WTC11 (cell line): ENCODE measurements at regions not wholly inside any gene's neighbourhood (a gene's known extent, or its start where the extent isn't known, plus 50 kb on each side); places are given as distances from the start of the nearest gene placed in this dataset.
"Not testable (repeated sequence)": the region's sequence is repeated elsewhere in the genome, so short reads cannot be mapped to it uniquely, and the experiment has no call there.

Experiments
- ATAC-seq: fragments of 200-7000 bp; cut with Tn5 transposase; 2 replicates; pipeline ENCODE4 v1.10.0; 2021; ENCODE audit warnings: mild to moderate bottlenecking, moderate library complexity
- CTCF ChIA-PET: fragments of 300-600 bp; sonication (Branson Sonifier 250); formaldehyde crosslinking; loops from one replicate; lab custom pipeline; 2021; ENCODE audit warnings: antibody characterized with exemption; lab: Charles Lee
- POLR2A ChIA-PET: fragments of 350-600 bp; sonication (Branson Sonifier 250); formaldehyde crosslinking; loops from one replicate; lab custom pipeline; 2021; ENCODE audit warnings: antibody characterized with exemption; lab: Charles Lee
- DNase-seq: peaks from one replicate; pipeline ENCODE4 v3.0.0; 2021; ENCODE audit warnings: low spot score
- H3K27ac Mint-ChIP-seq: 2 replicates; pipeline ENCODE4 v1.8.0; 2021; ENCODE audit warnings: mixed read lengths
- H3K27me3 Mint-ChIP-seq: 2 replicates; pipeline ENCODE4 v1.8.0; 2021; ENCODE audit warnings: low read depth, mild to moderate bottlenecking, moderate library complexity, mixed read lengths
- H3K36me3 Mint-ChIP-seq: 2 replicates; pipeline ENCODE4 v1.8.0; 2021; ENCODE audit warnings: mixed read lengths
- H3K4me1 Mint-ChIP-seq: 2 replicates; pipeline ENCODE4 v1.8.0; 2022; ENCODE audit warnings: mixed read lengths
- H3K4me3 Mint-ChIP-seq: 2 replicates; pipeline ENCODE4 v1.8.0; 2021; ENCODE audit warnings: mild to moderate bottlenecking, moderate library complexity, mixed read lengths
- H3K9me3 Mint-ChIP-seq: 2 replicates; pipeline ENCODE4 v1.8.0; 2021; ENCODE audit warnings: mixed read lengths
- ATF1 ChIP-seq: sonication (generic); formaldehyde crosslinking; IDR thresholded peaks from 2 replicates; pipeline ENCODE4 v1.8.1; 2023; ENCODE audit warnings: mild to moderate bottlenecking, moderate library complexity, missing genetic modification reagents
- CREB1 ChIP-seq: sonication (generic); formaldehyde crosslinking; IDR thresholded peaks from 2 replicates; pipeline ENCODE4 v1.8.0; 2023; ENCODE audit warnings: mild to moderate bottlenecking, missing genetic modification reagents
- ESRRA ChIP-seq: sonication (generic); formaldehyde crosslinking; IDR thresholded peaks from 2 replicates; pipeline ENCODE4 v1.8.1; 2022; ENCODE audit warnings: mild to moderate bottlenecking, missing genetic modification reagents, borderline replicate concordance
- FOXJ3 ChIP-seq: sonication (generic); formaldehyde crosslinking; IDR thresholded peaks from 2 replicates; pipeline ENCODE4 v1.9.0; 2021; ENCODE audit warnings: missing genetic modification reagents, mild to moderate bottlenecking, borderline replicate concordance
- JAZF1 ChIP-seq: fragments of 250-450 bp; sonication (Bioruptor Pico); IDR thresholded peaks from 2 replicates; pipeline ENCODE4 v1.9.0; 2021; ENCODE audit warnings: moderate library complexity, mild to moderate bottlenecking, inconsistent platforms
- JUN ChIP-seq: sonication (generic); formaldehyde crosslinking; IDR thresholded peaks from 2 replicates; pipeline ENCODE4 v1.8.0; 2023; ENCODE audit warnings: mild to moderate bottlenecking, missing genetic modification reagents
- MYBL2 ChIP-seq: sonication (generic); formaldehyde crosslinking; IDR thresholded peaks from 2 replicates; pipeline ENCODE4 v1.8.1; 2023; ENCODE audit warnings: mild to moderate bottlenecking, moderate library complexity, missing genetic modification reagents
- NFE2L1 ChIP-seq: sonication (generic); formaldehyde crosslinking; IDR thresholded peaks from 2 replicates; pipeline ENCODE4 v1.8.1; 2023; ENCODE audit warnings: missing genetic modification reagents
- NFYB ChIP-seq: sonication (generic); formaldehyde crosslinking; conservative IDR thresholded peaks from 2 replicates; pipeline ENCODE4 v1.8.0; 2022; ENCODE audit warnings: low read depth, missing genetic modification reagents
- RELA ChIP-seq: sonication (generic); formaldehyde crosslinking; IDR thresholded peaks from 2 replicates; pipeline ENCODE4 v1.8.1; 2022; ENCODE audit warnings: missing genetic modification reagents, mild to moderate bottlenecking, borderline replicate concordance
- TEAD4 ChIP-seq: sonication (generic); formaldehyde crosslinking; IDR thresholded peaks from 2 replicates; pipeline ENCODE4 v1.8.0; 2022; ENCODE audit warnings: mild to moderate bottlenecking, missing genetic modification reagents
- ZNF232 ChIP-seq: sonication (generic); formaldehyde crosslinking; IDR thresholded peaks from 2 replicates; pipeline ENCODE4 v1.8.0; 2022; ENCODE audit warnings: mild to moderate bottlenecking, missing genetic modification reagents
- ZNF416 ChIP-seq: fragments of 250-450 bp; sonication (Bioruptor Pico); IDR thresholded peaks from 2 replicates; pipeline ENCODE4 v1.9.0; 2021; ENCODE audit warnings: mild to moderate bottlenecking, inconsistent platforms
- TF ChIP-seq, protein P1 (sequence below): sonication (generic); formaldehyde crosslinking; IDR thresholded peaks from 2 replicates; pipeline ENCODE4 v1.8.0; 2022; ENCODE audit warnings: mild to moderate bottlenecking, missing genetic modification reagents
- TF ChIP-seq, protein P2 (sequence below): sonication (generic); formaldehyde crosslinking; IDR thresholded peaks from 2 replicates; pipeline ENCODE4 v1.8.1; 2023; ENCODE audit warnings: mild to moderate bottlenecking, missing genetic modification reagents
- TF ChIP-seq, protein P3 (sequence below): fragments of 200-600 bp; IDR thresholded peaks from 2 replicates; pipeline ENCODE4 v1.8.0; 2022; ENCODE audit warnings: antibody characterized with exemption
- TF ChIP-seq, protein P4 (sequence below): fragments of 250-450 bp; sonication (Bioruptor Pico); IDR thresholded peaks from 2 replicates; pipeline ENCODE4 v1.9.0; 2021; ENCODE audit warnings: mild to moderate bottlenecking, borderline replicate concordance
- TF ChIP-seq, protein P5 (sequence below): sonication (generic); formaldehyde crosslinking; IDR thresholded peaks from 2 replicates; pipeline ENCODE4 v1.8.0; 2023; ENCODE audit warnings: mild to moderate bottlenecking, missing genetic modification reagents
- TF ChIP-seq, protein P6 (sequence below): sonication (generic); formaldehyde crosslinking; IDR thresholded peaks from 2 replicates; pipeline ENCODE4 v1.8.1; 2023; ENCODE audit warnings: mild to moderate bottlenecking, missing genetic modification reagents
- TF ChIP-seq, protein P7 (sequence below): sonication (generic); formaldehyde crosslinking; IDR thresholded peaks from 2 replicates; pipeline ENCODE4 v1.8.0; 2022; ENCODE audit warnings: mild to moderate bottlenecking, missing genetic modification reagents

DNA sequence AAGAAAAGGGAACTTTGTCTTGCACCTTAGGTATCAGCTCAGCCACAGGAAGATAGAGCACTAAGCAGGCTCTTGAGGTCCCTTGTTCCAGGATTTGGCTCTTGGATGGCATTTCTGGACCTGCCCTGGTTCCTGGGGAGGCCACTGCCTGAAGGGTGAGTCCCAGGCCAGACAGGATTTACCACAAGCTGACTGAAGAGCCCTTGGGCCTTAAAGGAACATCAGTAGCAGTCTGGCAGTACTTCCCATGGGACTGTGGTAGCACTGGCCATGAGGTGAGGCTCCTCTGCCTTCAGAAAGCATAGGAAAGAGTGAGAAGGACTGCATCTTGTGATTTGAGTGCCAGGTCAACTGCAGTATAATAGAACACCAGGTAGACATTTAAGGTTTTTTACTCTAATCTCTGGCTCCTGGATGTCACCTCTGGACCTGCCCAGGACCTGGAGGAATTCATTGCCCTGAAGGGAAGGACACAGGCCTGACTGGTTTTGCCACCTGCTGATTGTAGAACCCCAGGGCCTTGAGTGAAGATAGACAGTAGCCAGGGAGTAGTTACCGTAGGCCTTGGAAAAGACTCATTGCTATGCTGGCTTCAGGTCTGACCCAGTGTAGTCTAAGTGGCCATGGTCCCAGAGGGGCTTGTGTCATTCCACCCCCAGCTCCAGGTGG, 154.4 kb upstream of the CREB1 start (continued):
- TF ChIP-seq, protein P1, sequence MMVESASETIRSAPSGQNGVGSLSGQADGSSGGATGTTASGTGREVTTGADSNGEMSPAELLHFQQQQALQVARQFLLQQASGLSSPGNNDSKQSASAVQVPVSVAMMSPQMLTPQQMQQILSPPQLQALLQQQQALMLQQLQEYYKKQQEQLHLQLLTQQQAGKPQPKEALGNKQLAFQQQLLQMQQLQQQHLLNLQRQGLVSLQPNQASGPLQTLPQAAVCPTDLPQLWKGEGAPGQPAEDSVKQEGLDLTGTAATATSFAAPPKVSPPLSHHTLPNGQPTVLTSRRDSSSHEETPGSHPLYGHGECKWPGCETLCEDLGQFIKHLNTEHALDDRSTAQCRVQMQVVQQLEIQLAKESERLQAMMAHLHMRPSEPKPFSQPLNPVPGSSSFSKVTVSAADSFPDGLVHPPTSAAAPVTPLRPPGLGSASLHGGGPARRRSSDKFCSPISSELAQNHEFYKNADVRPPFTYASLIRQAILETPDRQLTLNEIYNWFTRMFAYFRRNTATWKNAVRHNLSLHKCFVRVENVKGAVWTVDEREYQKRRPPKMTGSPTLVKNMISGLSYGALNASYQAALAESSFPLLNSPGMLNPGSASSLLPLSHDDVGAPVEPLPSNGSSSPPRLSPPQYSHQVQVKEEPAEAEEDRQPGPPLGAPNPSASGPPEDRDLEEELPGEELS = no peak
- TF ChIP-seq NFE2L1 (CRISPR knock-in tag) (no peak), ZNF416 (no peak), ATF1 (CRISPR knock-in tag) (no peak), ESRRA (no peak), NFYB (CRISPR knock-in tag) (no peak), CREB1 (CRISPR knock-in tag) (no peak)
- TF ChIP-seq, protein P2, sequence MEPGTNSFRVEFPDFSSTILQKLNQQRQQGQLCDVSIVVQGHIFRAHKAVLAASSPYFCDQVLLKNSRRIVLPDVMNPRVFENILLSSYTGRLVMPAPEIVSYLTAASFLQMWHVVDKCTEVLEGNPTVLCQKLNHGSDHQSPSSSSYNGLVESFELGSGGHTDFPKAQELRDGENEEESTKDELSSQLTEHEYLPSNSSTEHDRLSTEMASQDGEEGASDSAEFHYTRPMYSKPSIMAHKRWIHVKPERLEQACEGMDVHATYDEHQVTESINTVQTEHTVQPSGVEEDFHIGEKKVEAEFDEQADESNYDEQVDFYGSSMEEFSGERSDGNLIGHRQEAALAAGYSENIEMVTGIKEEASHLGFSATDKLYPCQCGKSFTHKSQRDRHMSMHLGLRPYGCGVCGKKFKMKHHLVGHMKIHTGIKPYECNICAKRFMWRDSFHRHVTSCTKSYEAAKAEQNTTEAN (CRISPR knock-in tag) = no peak
- TF ChIP-seq, protein P3, sequence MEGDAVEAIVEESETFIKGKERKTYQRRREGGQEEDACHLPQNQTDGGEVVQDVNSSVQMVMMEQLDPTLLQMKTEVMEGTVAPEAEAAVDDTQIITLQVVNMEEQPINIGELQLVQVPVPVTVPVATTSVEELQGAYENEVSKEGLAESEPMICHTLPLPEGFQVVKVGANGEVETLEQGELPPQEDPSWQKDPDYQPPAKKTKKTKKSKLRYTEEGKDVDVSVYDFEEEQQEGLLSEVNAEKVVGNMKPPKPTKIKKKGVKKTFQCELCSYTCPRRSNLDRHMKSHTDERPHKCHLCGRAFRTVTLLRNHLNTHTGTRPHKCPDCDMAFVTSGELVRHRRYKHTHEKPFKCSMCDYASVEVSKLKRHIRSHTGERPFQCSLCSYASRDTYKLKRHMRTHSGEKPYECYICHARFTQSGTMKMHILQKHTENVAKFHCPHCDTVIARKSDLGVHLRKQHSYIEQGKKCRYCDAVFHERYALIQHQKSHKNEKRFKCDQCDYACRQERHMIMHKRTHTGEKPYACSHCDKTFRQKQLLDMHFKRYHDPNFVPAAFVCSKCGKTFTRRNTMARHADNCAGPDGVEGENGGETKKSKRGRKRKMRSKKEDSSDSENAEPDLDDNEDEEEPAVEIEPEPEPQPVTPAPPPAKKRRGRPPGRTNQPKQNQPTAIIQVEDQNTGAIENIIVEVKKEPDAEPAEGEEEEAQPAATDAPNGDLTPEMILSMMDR = no peak
- TF ChIP-seq, protein P4, sequence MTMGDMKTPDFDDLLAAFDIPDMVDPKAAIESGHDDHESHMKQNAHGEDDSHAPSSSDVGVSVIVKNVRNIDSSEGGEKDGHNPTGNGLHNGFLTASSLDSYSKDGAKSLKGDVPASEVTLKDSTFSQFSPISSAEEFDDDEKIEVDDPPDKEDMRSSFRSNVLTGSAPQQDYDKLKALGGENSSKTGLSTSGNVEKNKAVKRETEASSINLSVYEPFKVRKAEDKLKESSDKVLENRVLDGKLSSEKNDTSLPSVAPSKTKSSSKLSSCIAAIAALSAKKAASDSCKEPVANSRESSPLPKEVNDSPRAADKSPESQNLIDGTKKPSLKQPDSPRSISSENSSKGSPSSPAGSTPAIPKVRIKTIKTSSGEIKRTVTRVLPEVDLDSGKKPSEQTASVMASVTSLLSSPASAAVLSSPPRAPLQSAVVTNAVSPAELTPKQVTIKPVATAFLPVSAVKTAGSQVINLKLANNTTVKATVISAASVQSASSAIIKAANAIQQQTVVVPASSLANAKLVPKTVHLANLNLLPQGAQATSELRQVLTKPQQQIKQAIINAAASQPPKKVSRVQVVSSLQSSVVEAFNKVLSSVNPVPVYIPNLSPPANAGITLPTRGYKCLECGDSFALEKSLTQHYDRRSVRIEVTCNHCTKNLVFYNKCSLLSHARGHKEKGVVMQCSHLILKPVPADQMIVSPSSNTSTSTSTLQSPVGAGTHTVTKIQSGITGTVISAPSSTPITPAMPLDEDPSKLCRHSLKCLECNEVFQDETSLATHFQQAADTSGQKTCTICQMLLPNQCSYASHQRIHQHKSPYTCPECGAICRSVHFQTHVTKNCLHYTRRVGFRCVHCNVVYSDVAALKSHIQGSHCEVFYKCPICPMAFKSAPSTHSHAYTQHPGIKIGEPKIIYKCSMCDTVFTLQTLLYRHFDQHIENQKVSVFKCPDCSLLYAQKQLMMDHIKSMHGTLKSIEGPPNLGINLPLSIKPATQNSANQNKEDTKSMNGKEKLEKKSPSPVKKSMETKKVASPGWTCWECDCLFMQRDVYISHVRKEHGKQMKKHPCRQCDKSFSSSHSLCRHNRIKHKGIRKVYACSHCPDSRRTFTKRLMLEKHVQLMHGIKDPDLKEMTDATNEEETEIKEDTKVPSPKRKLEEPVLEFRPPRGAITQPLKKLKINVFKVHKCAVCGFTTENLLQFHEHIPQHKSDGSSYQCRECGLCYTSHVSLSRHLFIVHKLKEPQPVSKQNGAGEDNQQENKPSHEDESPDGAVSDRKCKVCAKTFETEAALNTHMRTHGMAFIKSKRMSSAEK (CRISPR knock-in tag) = no peak

DNA sequence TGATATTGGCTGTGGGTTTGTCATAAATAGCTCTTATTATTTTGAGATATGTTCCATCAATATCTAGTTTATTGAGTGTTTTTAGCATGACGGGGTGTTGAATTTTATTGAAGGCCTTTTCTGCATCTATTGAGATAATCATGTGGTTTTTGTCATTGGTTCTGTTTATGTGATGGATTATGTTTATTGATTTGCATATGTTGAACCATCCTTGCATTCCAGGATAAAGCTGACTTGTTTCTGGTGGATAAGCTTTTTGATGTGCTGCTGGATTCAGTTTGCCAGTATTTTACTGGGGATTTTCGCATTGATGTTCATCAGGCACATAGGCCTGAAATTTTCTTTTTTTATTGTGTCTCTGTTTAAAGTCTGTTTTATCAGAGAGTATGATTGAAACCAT, 151.1 kb upstream of the CREB1 start:
- H3K4me3 Mint-ChIP-seq, H3K4me1 Mint-ChIP-seq, H3K27ac Mint-ChIP-seq, DNase-seq, H3K27me3 Mint-ChIP-seq, ATAC-seq, POLR2A ChIA-PET, CTCF ChIA-PET: not testable (repeated sequence)
- Mint-ChIP-seq H3K36me3 (peaks cover 17% of the 10 kb centered on the region), H3K9me3 (peaks cover 45% of the 10 kb centered on the region)

DNA sequence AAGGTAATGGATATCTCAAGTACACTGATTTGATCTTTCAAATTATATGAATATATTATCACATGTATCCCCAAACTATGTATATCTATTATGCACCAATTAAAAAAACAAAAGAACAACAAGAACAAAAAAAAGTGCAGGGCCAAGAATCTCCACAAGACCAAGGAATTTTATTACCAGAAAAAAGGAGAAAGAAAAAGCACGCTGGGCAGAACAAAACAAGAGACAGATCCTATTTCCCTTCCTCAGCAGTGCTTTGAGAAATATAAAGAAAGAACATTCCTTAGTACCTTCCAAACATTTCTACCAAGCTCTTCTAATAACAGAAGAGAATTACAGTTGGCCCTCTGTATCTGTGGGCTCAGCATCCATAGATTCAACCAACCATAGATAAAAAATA, 144.7 kb upstream of the CREB1 start:
- Mint-ChIP-seq H3K27ac (peak overlapping the region; percentile 61; the same call in 1 of the 2 replicates), H3K27me3 (no peaks in the 10 kb centered on the region), H3K4me3 (no peak overlapping the region), H3K36me3 (peaks cover 8% of the 10 kb centered on the region), H3K4me1 (peaks cover 7% of the 10 kb centered on the region), H3K9me3 (peaks cover 28% of the 10 kb centered on the region)
- ChIA-PET CTCF (no interaction called here), POLR2A (no interaction called here)
- ATAC-seq (no peak; the same call in 1 of the 2 replicates), DNase-seq (no peak)
- TF ChIP-seq, protein P5, sequence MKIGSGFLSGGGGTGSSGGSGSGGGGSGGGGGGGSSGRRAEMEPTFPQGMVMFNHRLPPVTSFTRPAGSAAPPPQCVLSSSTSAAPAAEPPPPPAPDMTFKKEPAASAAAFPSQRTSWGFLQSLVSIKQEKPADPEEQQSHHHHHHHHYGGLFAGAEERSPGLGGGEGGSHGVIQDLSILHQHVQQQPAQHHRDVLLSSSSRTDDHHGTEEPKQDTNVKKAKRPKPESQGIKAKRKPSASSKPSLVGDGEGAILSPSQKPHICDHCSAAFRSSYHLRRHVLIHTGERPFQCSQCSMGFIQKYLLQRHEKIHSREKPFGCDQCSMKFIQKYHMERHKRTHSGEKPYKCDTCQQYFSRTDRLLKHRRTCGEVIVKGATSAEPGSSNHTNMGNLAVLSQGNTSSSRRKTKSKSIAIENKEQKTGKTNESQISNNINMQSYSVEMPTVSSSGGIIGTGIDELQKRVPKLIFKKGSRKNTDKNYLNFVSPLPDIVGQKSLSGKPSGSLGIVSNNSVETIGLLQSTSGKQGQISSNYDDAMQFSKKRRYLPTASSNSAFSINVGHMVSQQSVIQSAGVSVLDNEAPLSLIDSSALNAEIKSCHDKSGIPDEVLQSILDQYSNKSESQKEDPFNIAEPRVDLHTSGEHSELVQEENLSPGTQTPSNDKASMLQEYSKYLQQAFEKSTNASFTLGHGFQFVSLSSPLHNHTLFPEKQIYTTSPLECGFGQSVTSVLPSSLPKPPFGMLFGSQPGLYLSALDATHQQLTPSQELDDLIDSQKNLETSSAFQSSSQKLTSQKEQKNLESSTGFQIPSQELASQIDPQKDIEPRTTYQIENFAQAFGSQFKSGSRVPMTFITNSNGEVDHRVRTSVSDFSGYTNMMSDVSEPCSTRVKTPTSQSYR (CRISPR knock-in tag) = no peak
- no peak for TF ChIP-seq TEAD4 (CRISPR knock-in tag)
- TF ChIP-seq, protein P6, sequence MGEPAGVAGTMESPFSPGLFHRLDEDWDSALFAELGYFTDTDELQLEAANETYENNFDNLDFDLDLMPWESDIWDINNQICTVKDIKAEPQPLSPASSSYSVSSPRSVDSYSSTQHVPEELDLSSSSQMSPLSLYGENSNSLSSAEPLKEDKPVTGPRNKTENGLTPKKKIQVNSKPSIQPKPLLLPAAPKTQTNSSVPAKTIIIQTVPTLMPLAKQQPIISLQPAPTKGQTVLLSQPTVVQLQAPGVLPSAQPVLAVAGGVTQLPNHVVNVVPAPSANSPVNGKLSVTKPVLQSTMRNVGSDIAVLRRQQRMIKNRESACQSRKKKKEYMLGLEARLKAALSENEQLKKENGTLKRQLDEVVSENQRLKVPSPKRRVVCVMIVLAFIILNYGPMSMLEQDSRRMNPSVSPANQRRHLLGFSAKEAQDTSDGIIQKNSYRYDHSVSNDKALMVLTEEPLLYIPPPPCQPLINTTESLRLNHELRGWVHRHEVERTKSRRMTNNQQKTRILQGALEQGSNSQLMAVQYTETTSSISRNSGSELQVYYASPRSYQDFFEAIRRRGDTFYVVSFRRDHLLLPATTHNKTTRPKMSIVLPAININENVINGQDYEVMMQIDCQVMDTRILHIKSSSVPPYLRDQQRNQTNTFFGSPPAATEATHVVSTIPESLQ = no peak
- TF ChIP-seq JAZF1 (CRISPR knock-in tag) = no peak
- TF ChIP-seq MYBL2 = no peak
- no peak for TF ChIP-seq ZNF232 (CRISPR knock-in tag)
- TF ChIP-seq RELA = no peak
- TF ChIP-seq FOXJ3 (CRISPR knock-in tag) = no peak
- TF ChIP-seq, protein P7, sequence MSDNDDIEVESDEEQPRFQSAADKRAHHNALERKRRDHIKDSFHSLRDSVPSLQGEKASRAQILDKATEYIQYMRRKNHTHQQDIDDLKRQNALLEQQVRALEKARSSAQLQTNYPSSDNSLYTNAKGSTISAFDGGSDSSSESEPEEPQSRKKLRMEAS (CRISPR knock-in tag) = no peak
- TF ChIP-seq JUN (CRISPR knock-in tag) = no peak
